ENCODE measurements at regions not wholly inside any gene's neighbourhood (a gene's known extent, or its start where the extent isn't known, plus 50 kb on each side); places are given as distances from the start of the nearest gene placed in this dataset.

GRCh38 chr2:139230881-139231280 lies 450.7 kb upstream of the NXPH2 start:
- H3K4me1 ChIP-seq (ENCODE audit: insufficient read depth) = no peaks in the 10 kb centered on the region
- WGBS, 3 donors = 66 to 77% (median 68%) methylated on average over 5 of the region's 5 CpGs
- no peaks in the 10 kb centered on the region for H3K9me3 ChIP-seq
- no peak for TF ChIP-seq EP300 (IDR thresholded peaks at IDR 0.05)
- TF ChIP-seq POLR2A (IDR thresholded peaks at IDR 0.05) = no peak
- no peak overlapping the region for H3K4me3 ChIP-seq
- no peak for DNase-seq
- H3K27ac ChIP-seq = no peak overlapping the region
- intact Hi-C loops (cut with DNase I) = no loop called here
- H3K27me3 ChIP-seq = no peaks in the 10 kb centered on the region
- H3K36me3 ChIP-seq = no peaks in the 10 kb centered on the region

DNA sequence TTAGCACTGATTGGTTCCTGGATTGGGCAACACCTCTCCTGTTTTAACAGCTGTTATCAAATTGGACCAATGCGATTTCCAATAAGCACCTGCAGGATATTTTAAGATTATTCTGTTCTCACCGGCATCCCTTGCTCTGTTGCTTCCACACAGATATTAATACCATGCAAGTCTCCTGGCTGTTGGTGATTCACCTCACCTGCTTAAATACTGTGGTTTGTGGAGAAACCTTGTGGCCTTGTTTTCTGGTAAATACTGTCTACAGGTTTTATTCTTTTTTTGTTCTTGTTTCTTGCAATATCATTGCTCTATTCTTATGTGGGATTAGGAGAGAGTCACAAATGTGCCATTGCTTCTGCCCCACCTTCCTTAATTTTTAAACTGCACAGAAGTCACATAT lies 448.1 kb upstream of the NXPH2 start:
- no peak for DNase-seq
- Histone ChIP-seq H3K27me3 (no peaks in the 10 kb centered on the region), H3K27ac (no peak overlapping the region), H3K4me1 (ENCODE audit: insufficient read depth) (no peaks in the 10 kb centered on the region), H3K4me3 (no peak overlapping the region), H3K36me3 (no peaks in the 10 kb centered on the region), H3K9me3 (no peaks in the 10 kb centered on the region)
- TF ChIP-seq CTCF (IDR thresholded peaks at IDR 0.05) (no peak), EP300 (IDR thresholded peaks at IDR 0.05) (no peak), POLR2A (IDR thresholded peaks at IDR 0.05) (no peak)
- intact Hi-C loops (cut with DNase I) = no loop called here
- 88 to 90% (median 89%) methylated on average over 2 of the region's 2 CpGs for WGBS, 3 donors

GRCh38 chr2:139225961-139226360 lies 445.8 kb upstream of the NXPH2 start:
- Histone ChIP-seq H3K4me3 (no peak overlapping the region), H3K9me3 (no peaks in the 10 kb centered on the region), H3K4me1 (ENCODE audit: insufficient read depth) (no peaks in the 10 kb centered on the region), H3K27me3 (no peaks in the 10 kb centered on the region), H3K27ac (no peak overlapping the region), H3K36me3 (no peaks in the 10 kb centered on the region)
- intact Hi-C loops (cut with DNase I) = no loop called here
- DNase-seq = no peak
- 83 to 88% (median 85%) methylated on average over 2 of the region's 2 CpGs for WGBS, 3 donors
- TF ChIP-seq CTCF (IDR thresholded peaks at IDR 0.05) (no peak), EP300 (IDR thresholded peaks at IDR 0.05) (no peak), POLR2A (IDR thresholded peaks at IDR 0.05) (no peak)

DNA sequence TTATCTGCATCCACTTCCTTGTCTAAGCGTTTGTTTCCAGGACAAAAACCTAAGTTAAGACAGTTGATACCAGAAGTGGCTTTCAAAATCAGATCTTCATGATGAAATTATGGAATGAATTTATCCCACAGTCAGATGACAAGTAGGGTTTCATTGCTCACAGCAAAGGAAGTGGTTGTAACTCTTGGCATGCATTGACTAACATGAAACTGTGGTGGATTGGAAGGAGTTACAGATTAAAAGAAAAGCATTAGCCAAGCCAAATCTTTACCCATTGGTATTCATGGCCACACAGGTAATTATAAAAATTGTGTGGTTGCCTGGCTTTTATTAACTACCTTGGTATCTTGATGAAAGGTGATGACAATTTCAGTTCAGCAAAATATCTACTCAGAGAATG lies 438.0 kb upstream of the NXPH2 start:
- no peak for DNase-seq
- no peaks in the 10 kb centered on the region for H3K4me1 ChIP-seq (ENCODE audit: insufficient read depth)
- no peak overlapping the region for H3K27ac ChIP-seq
- H3K9me3 ChIP-seq = no peaks in the 10 kb centered on the region
- H3K4me3 ChIP-seq = no peak overlapping the region
- no peaks in the 10 kb centered on the region for H3K27me3 ChIP-seq
- no peaks in the 10 kb centered on the region for H3K36me3 ChIP-seq
- 87 to 92% (median 92%) methylated on average over 1 of the region's 1 CpG for WGBS, 3 donors
- no peak for TF ChIP-seq POLR2A (IDR thresholded peaks at IDR 0.05)
- no peak for TF ChIP-seq CTCF (IDR thresholded peaks at IDR 0.05)
- TF ChIP-seq EP300 (IDR thresholded peaks at IDR 0.05) = no peak
- intact Hi-C loops (cut with DNase I) = no loop called here

DNA sequence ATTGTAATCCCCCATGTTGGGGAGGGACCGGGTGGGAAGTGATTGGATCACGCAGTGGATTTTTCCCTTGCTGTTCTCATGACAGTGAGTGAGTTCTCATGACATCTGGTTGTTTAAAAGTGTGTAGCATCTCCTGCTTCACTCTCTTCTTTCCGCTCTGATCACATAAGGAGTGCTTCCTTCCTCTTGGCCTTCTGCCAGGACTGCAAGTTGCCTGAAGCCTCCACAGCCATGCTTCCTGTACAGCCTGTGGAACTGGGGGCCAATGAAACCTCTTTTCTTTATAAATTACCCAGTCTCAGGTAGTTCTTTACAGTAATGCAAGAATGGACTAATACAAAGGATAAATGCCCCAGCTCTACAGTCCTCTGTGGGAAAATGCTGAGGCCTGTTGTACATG lies 437.5 kb upstream of the NXPH2 start:
- no peak overlapping the region for H3K27ac ChIP-seq
- 75 to 77% (median 76%) methylated on average over 3 of the region's 3 CpGs for WGBS, 3 donors
- no peak overlapping the region for H3K4me3 ChIP-seq
- H3K27me3 ChIP-seq = no peaks in the 10 kb centered on the region
- DNase-seq = no peak
- intact Hi-C loops (cut with DNase I) = no loop called here
- TF ChIP-seq EP300 (IDR thresholded peaks at IDR 0.05) (no peak), CTCF (IDR thresholded peaks at IDR 0.05) (no peak), POLR2A (IDR thresholded peaks at IDR 0.05) (no peak)
- no peaks in the 10 kb centered on the region for H3K4me1 ChIP-seq (ENCODE audit: insufficient read depth)
- no peaks in the 10 kb centered on the region for H3K36me3 ChIP-seq
- no peaks in the 10 kb centered on the region for H3K9me3 ChIP-seq
